ENCODE measurements at regions not wholly inside any gene's neighbourhood (a gene's known extent, or its start where the extent isn't known, plus 50 kb on each side); places are given as distances from the start of the nearest gene placed in this dataset.

DNA sequence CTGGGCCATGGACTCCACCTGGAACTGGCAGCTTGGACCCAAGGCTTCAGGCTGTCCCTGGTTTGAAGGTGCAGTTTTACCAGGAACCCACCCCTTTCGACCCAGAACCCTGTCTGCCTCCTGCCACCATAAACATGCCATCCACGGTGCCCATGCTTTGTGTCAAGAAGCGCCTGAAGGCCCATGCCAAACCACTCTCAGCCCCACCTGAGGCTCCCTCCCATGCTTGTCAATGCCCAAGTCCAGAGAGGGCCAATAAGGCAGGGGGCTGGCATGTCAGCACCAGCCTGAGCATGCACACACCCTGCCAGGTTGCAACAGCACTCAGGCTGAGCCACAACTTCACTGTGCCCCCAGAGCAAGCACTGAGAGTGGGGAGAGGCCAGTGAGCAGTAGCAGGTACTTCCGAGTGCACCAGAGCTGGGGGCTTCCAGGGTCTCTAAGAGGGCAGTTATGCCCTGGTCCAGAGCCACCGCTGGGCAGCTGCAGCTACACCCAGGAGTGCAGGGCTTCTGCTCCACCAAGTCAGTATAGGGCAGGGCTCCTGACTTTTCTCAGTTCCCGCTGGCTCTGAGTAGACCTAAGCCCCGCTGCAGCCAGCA, 1256.0 kb downstream of the AMY1C start:
- POLR2A ChIA-PET: no interaction called here
- intact Hi-C loops (cut with micrococcal nuclease): no loop called here
- BruUV-seq (replicated peaks): no TSS peak

More for the DNA sequence above, 1256.0 kb downstream of the AMY1C start:
- peaks cover 6% of the 10 kb centered on the region for H3K9me3 ChIP-seq (replicated peaks; ENCODE audit: control insufficient read depth, insufficient read depth, low read length)
- H3K9ac ChIP-seq (replicated peaks; ENCODE audit: extremely low read depth, insufficient read depth, low read length): no peak overlapping the region
- no peaks in the 10 kb centered on the region for H3K79me2 ChIP-seq (ENCODE audit: control insufficient read depth, insufficient read depth, low read length)
- H3K36me3 ChIP-seq (ENCODE audit: control insufficient read depth in 2 of 2, extremely low read depth in 1 of 2, insufficient read depth in 2 of 2, low read length in 2 of 2): no peaks in the 10 kb centered on the region
- FAIRE-seq (no peak), DNase-seq (ENCODE audit: low read depth, low spot score) (no peak)
- no peaks in the 10 kb centered on the region for H3K27me3 ChIP-seq (ENCODE audit: control insufficient read depth in 2 of 2, insufficient read depth in 2 of 2, low read length in 2 of 2)
- no peaks in the 10 kb centered on the region for H4K20me1 ChIP-seq (replicated peaks; ENCODE audit: control insufficient read depth, extremely low read depth, insufficient read depth, low read length)
- H2AFZ ChIP-seq (ENCODE audit: low read depth, low read length): no peak overlapping the region
- no peaks in the 10 kb centered on the region for H3K9me1 ChIP-seq (replicated peaks; ENCODE audit: control insufficient read depth, extremely low read depth, insufficient read depth, low read length)
- H3K4me2 ChIP-seq (ENCODE audit: insufficient read depth, low read length): no peak overlapping the region
- CTCF ChIA-PET: no interaction called here
- H3K4me1 ChIP-seq (ENCODE audit: control insufficient read depth, extremely low read depth, insufficient read depth, low read length): no peaks in the 10 kb centered on the region
- no peak overlapping the region for H3K27ac ChIP-seq (ENCODE audit: insufficient read depth, low read depth, low read length)
- dilution Hi-C loops (cut with MboI; ENCODE audit: extremely low pct_ligation_motif_present, low sequenced_read_pairs): no loop called here
- TF ChIP-seq POLR2AphosphoS5 (IDR thresholded peaks at IDR 0.05; ENCODE audit: insufficient read depth, low read depth, low read length) (no peak), EZH2 (IDR thresholded peaks at IDR 0.05; ENCODE audit: borderline replicate concordance, low read depth, low read length, severe bottlenecking) (no peak), FOS (IDR thresholded peaks at IDR 0.05; ENCODE audit: borderline replicate concordance, insufficient read depth, low read length) (no peak), JUN (IDR thresholded peaks at IDR 0.05; ENCODE audit: borderline replicate concordance, insufficient read depth, insufficient read length, low read depth) (no peak), GATA2 (IDR thresholded peaks at IDR 0.05; ENCODE audit: insufficient read depth, insufficient read length, low read depth, low read length) (no peak), MYC (IDR thresholded peaks at IDR 0.05; ENCODE audit: low read depth, low read length) (no peak), POLR2A (IDR thresholded peaks at IDR 0.05; ENCODE audit: low read depth, low read length) (no peak)
- TF ChIP-seq, protein P1, sequence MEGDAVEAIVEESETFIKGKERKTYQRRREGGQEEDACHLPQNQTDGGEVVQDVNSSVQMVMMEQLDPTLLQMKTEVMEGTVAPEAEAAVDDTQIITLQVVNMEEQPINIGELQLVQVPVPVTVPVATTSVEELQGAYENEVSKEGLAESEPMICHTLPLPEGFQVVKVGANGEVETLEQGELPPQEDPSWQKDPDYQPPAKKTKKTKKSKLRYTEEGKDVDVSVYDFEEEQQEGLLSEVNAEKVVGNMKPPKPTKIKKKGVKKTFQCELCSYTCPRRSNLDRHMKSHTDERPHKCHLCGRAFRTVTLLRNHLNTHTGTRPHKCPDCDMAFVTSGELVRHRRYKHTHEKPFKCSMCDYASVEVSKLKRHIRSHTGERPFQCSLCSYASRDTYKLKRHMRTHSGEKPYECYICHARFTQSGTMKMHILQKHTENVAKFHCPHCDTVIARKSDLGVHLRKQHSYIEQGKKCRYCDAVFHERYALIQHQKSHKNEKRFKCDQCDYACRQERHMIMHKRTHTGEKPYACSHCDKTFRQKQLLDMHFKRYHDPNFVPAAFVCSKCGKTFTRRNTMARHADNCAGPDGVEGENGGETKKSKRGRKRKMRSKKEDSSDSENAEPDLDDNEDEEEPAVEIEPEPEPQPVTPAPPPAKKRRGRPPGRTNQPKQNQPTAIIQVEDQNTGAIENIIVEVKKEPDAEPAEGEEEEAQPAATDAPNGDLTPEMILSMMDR (IDR thresholded peaks at IDR 0.05; ENCODE audit: extremely low read depth in 1 of 2, insufficient read depth in 1 of 2, low read depth in 1 of 2, low read length in 2 of 2): no peak
- TF ChIP-seq, protein P2, sequence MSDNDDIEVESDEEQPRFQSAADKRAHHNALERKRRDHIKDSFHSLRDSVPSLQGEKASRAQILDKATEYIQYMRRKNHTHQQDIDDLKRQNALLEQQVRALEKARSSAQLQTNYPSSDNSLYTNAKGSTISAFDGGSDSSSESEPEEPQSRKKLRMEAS (IDR thresholded peaks at IDR 0.05; ENCODE audit: insufficient read depth, insufficient read length): no peak
- H3K4me3 ChIP-seq (replicated peaks in 1 of 3; ENCODE audit: insufficient read depth in 1 of 3, low read depth in 1 of 3, low read length in 3 of 3): no peak overlapping the region

Measured in endothelial cell of umbilical vein (primary cell).